GM23338 (cell line): ENCODE measurements at regions not wholly inside any gene's neighbourhood (a gene's known extent, or its start where the extent isn't known, plus 50 kb on each side); places are given as distances from the start of the nearest gene placed in this dataset.
A peak's percentile ranks its signal among the peaks of the same experiment; 100 is the strongest.

Experiments used
- ATAC-seq: fragments of 200-7000 bp; cut with Tn5 transposase; 3 replicates; pipeline ENCODE4 v1.9.1; 2020
- DNase-seq: peaks from one replicate; pipeline ENCODE4 v3.0.0-alpha.2; 2015; ENCODE audit warnings: low spot score
- H2AFZ ChIP-seq: fragments of 200-600 bp; sonication (generic); 2 replicates; pipeline ENCODE4 v1.8.0; 2016; ENCODE audit warnings: antibody characterized with exemption, mild to moderate bottlenecking, moderate library complexity
- H3F3A ChIP-seq: fragments of 200-600 bp; sonication (generic); replicated peaks from 2 replicates; pipeline ENCODE4 v1.8.0; 2017; ENCODE audit warnings: antibody characterized with exemption, mixed run types, low read depth
- H3K27ac ChIP-seq: fragments of 200-600 bp; sonication (generic); 2 replicates; pipeline ENCODE4 v1.6.1; 2016; ENCODE audit warnings: low read depth
- H3K27me3 ChIP-seq: fragments of 200-600 bp; sonication (generic); 2 replicates; pipeline ENCODE4 v1.8.0; 2016; ENCODE audit warnings: mild to moderate bottlenecking, mixed run types, moderate library complexity; ENCODE audit not compliant: insufficient read depth
- H3K36me3 ChIP-seq: fragments of 200-600 bp; sonication (generic); 2 replicates; pipeline ENCODE4 v1.8.0; 2016; ENCODE audit warnings: mild to moderate bottlenecking; ENCODE audit not compliant: insufficient read depth
- H3K4me1 ChIP-seq: fragments of 200-600 bp; sonication (generic); 2 replicates; pipeline ENCODE4 v1.8.0; 2016; ENCODE audit warnings: mild to moderate bottlenecking, moderate library complexity; ENCODE audit not compliant: insufficient read depth
- H3K4me2 ChIP-seq: fragments of 200-600 bp; sonication (generic); 2 replicates; pipeline ENCODE4 v1.7.1; 2017; ENCODE audit warnings: mixed run types
- H3K4me3 ChIP-seq: fragments of 200-600 bp; sonication (generic); 2 replicates; pipeline ENCODE4 v1.6.1; 2016; ENCODE audit warnings: mixed run types
- H3K79me2 ChIP-seq: fragments of 200-600 bp; sonication (generic); replicated peaks from 2 replicates; pipeline ENCODE4 v1.8.0; 2017; ENCODE audit warnings: mild to moderate bottlenecking; ENCODE audit not compliant: insufficient read depth
- H3K9me2 ChIP-seq: fragments of 200-600 bp; sonication (generic); 2 replicates; pipeline ENCODE4 v1.8.0; 2017; ENCODE audit not compliant: insufficient read depth
- H4K20me1 ChIP-seq: fragments of 200-600 bp; sonication (generic); replicated peaks from 2 replicates; pipeline ENCODE4 v1.8.0; 2017; ENCODE audit warnings: mild to moderate bottlenecking; ENCODE audit not compliant: insufficient read depth
- H3K27ac Mint-ChIP-seq: 2 replicates; pipeline ENCODE4 v1.8.0; 2020; ENCODE audit warnings: inconsistent platforms, mild to moderate bottlenecking, moderate library complexity, mixed read lengths
- H3K27me3 Mint-ChIP-seq: 3 replicates; pipeline ENCODE4 v1.8.0; 2022; ENCODE audit warnings: low read depth, mild to moderate bottlenecking, moderate library complexity, mixed read lengths, inconsistent platforms; ENCODE audit not compliant: insufficient read depth, poor library complexity
- H3K36me3 Mint-ChIP-seq: 3 replicates; pipeline ENCODE4 v1.8.0; 2021; ENCODE audit warnings: low read depth, mild to moderate bottlenecking, inconsistent platforms, moderate library complexity, mixed read lengths
- H3K4me1 Mint-ChIP-seq: 3 replicates; pipeline ENCODE4 v1.8.0; 2020; ENCODE audit warnings: mild to moderate bottlenecking, inconsistent platforms, mixed read lengths
- H3K4me3 Mint-ChIP-seq: 3 replicates; pipeline ENCODE4 v1.8.0; 2021; ENCODE audit warnings: moderate library complexity, mild to moderate bottlenecking, inconsistent platforms, mixed read lengths
- H3K9me3 Mint-ChIP-seq: 3 replicates; pipeline ENCODE4 v1.8.0; 2020; ENCODE audit warnings: moderate library complexity, mild to moderate bottlenecking, inconsistent platforms, mixed read lengths
- CREB1 ChIP-seq: fragments of 250-450 bp; sonication (Bioruptor Pico); IDR thresholded peaks from 2 replicates; pipeline ENCODE4 v1.5.0; 2020; ENCODE audit warnings: low read depth, mild to moderate bottlenecking, moderate library complexity
- ETS1 ChIP-seq: IDR thresholded peaks from 2 replicates; pipeline ENCODE4 v1.6.1; 2016; ENCODE audit warnings: antibody characterized with exemption
- EZH2 ChIP-seq: fragments of 200-600 bp; sonication (generic); IDR thresholded peaks from one replicate; pipeline ENCODE4 v1.8.0; 2017; ENCODE audit warnings: antibody characterized with exemption, mild to moderate bottlenecking, low read depth; ENCODE audit not compliant: unreplicated experiment
- JUNB ChIP-seq: IDR thresholded peaks from one replicate; pipeline ENCODE4 v1.6.1; 2016; ENCODE audit warnings: antibody characterized with exemption; ENCODE audit not compliant: unreplicated experiment
- POLR2AphosphoS5 ChIP-seq: IDR thresholded peaks from 2 replicates; pipeline ENCODE4 v1.6.1; 2016; ENCODE audit warnings: antibody characterized with exemption, low read depth
- REST ChIP-seq: IDR thresholded peaks from one replicate; pipeline ENCODE4 v1.6.1; 2018; ENCODE audit warnings: antibody characterized with exemption; ENCODE audit not compliant: unreplicated experiment
- ZNF331 ChIP-seq: fragments of 250-450 bp; sonication (Bioruptor Pico); IDR thresholded peaks from 2 replicates; pipeline ENCODE4 v1.5.0; 2020; ENCODE audit warnings: low read depth, mild to moderate bottlenecking, moderate library complexity
- ZNF462 ChIP-seq: fragments of 250-450 bp; sonication (Bioruptor Pico); IDR thresholded peaks from 2 replicates; pipeline ENCODE4 v1.5.0; 2020; ENCODE audit warnings: mild to moderate bottlenecking, moderate library complexity

- no peaks in the 10 kb centered on the region; the same call in 2 of the 3 replicates for H3K9me3 Mint-ChIP-seq
- no peaks in the 10 kb centered on the region for H3F3A ChIP-seq
- H3K27me3 ChIP-seq, result no peaks in the 10 kb centered on the region
- no peaks in the 10 kb centered on the region; the same call in 1 of the 2 replicates for H3K36me3 ChIP-seq
- H3K4me3 ChIP-seq, result no peak overlapping the region
- peaks cover 39% of the 10 kb centered on the region for H3K4me1 Mint-ChIP-seq
- H3K27me3 Mint-ChIP-seq, result peaks cover 2% of the 10 kb centered on the region
- H3K4me1 ChIP-seq, result no peaks in the 10 kb centered on the region
- H3K4me3 Mint-ChIP-seq, result no peak overlapping the region
- DNase-seq, result no peak
- H3K79me2 ChIP-seq, result no peaks in the 10 kb centered on the region
- H3K4me2 ChIP-seq, result no peak overlapping the region
- H4K20me1 ChIP-seq, result no peaks in the 10 kb centered on the region
- ATAC-seq, result no peak
- no peak overlapping the region for H3K27ac Mint-ChIP-seq
- no peaks in the 10 kb centered on the region for H3K9me2 ChIP-seq
- H3K36me3 Mint-ChIP-seq, result no peaks in the 10 kb centered on the region
- H2AFZ ChIP-seq, result no peak overlapping the region
- no peak overlapping the region for H3K27ac ChIP-seq
- TF ChIP-seq REST (no peak), CREB1 (CRISPR knock-in tag) (no peak), ZNF331 (no peak)
Observed at GRCh38 chr15:62878070-62878469, 164.5 kb upstream of the TPM1 start.

GRCh38 chr15:62879770-62880169, 162.8 kb upstream of the TPM1 start:
- Histone ChIP-seq H3K4me1 (no peaks in the 10 kb centered on the region), H3K27ac (no peak overlapping the region), H3K4me3 (no peak overlapping the region), H3F3A (no peaks in the 10 kb centered on the region), H2AFZ (peak overlapping the region; percentile 78; the same call in 1 of the 2 replicates), H3K79me2 (no peaks in the 10 kb centered on the region), H3K4me2 (no peak overlapping the region), H3K27me3 (no peaks in the 10 kb centered on the region), H4K20me1 (no peaks in the 10 kb centered on the region), H3K36me3 (no peaks in the 10 kb centered on the region; the same call in 1 of the 2 replicates), H3K9me2 (no peaks in the 10 kb centered on the region)
- Mint-ChIP-seq H3K4me3 (no peak overlapping the region), H3K36me3 (no peaks in the 10 kb centered on the region), H3K27me3 (peaks cover 2% of the 10 kb centered on the region), H3K27ac (no peak overlapping the region), H3K4me1 (peaks cover 30% of the 10 kb centered on the region), H3K9me3 (no peaks in the 10 kb centered on the region; the same call in 2 of the 3 replicates)
- DNase-seq, result no peak
- ATAC-seq, result no peak
- TF ChIP-seq ETS1, result no peak
- TF ChIP-seq CREB1 (CRISPR knock-in tag), result no peak
- no peak for TF ChIP-seq POLR2AphosphoS5
- no peak for TF ChIP-seq EZH2
- no peak for TF ChIP-seq ZNF462 (CRISPR knock-in tag)
- no peak for TF ChIP-seq JUNB
